ENCODE measurements at regions not wholly inside any gene's neighbourhood (a gene's known extent, or its start where the extent isn't known, plus 50 kb on each side); places are given as distances from the start of the nearest gene placed in this dataset.

GRCh38 chr3:107111872-107112271 lies 265.4 kb upstream of the CCDC54 start:
- CTCF ChIA-PET = interaction anchor here (1.1 kb wide), 1 partner anchor 1423 kb away, joined by 3 read pairs; no protein-coding TSS in a partner anchor
- peaks cover 7% of the 10 kb centered on the region for H3K9me3 Mint-ChIP-seq (ENCODE audit: unreplicated experiment)
- H3K27ac Mint-ChIP-seq (ENCODE audit: low read depth, unreplicated experiment) = no peak overlapping the region

GRCh38 chr3:107112356-107112755 lies 264.9 kb upstream of the CCDC54 start:
- ChIA-PET CTCF (interaction anchor here (1.1 to 1.3 kb wide), 2 partner anchors 42 to 1424 kb away, joined by 3 read pairs; no protein-coding TSS in a partner anchor), POLR2A (interaction anchor here (0.9 kb wide), 1 partner anchor 22 kb away, joined by 3 read pairs; no protein-coding TSS in a partner anchor)
- Mint-ChIP-seq H3K9me3 (ENCODE audit: unreplicated experiment) (peaks cover 7% of the 10 kb centered on the region), H3K4me3 (ENCODE audit: unreplicated experiment) (no peak overlapping the region), H3K36me3 (ENCODE audit: insufficient read depth, unreplicated experiment) (no peaks in the 10 kb centered on the region), H3K27me3 (ENCODE audit: insufficient read depth, unreplicated experiment) (no peaks in the 10 kb centered on the region), H3K4me1 (ENCODE audit: insufficient read depth, unreplicated experiment) (no peaks in the 10 kb centered on the region), H3K27ac (ENCODE audit: low read depth, unreplicated experiment) (no peak overlapping the region)
- DNase-seq (ENCODE audit: unreplicated experiment) = no peak
- BruUV-seq (replicated peaks) = no TSS peak
- intact Hi-C loops (cut with micrococcal nuclease) = no loop called here
- no peak for TF ChIP-seq CTCF (IDR thresholded peaks at IDR 0.05; ENCODE audit: unreplicated experiment)

More at GRCh38 chr3:107111872-107112271, 265.4 kb upstream of the CCDC54 start:
- intact Hi-C loops (cut with micrococcal nuclease) = no loop called here
- POLR2A ChIA-PET = interaction anchor here (0.7 to 0.9 kb wide), 2 partner anchors 21 to 292 kb away, joined by 3 read pairs; no protein-coding TSS in a partner anchor
- BruUV-seq (replicated peaks) = no TSS peak
- no peak for DNase-seq (ENCODE audit: unreplicated experiment)
- peaks cover 5% of the 10 kb centered on the region for H3K4me1 Mint-ChIP-seq (ENCODE audit: insufficient read depth, unreplicated experiment)
- H3K4me3 Mint-ChIP-seq (ENCODE audit: unreplicated experiment) = no peak overlapping the region
- H3K36me3 Mint-ChIP-seq (ENCODE audit: insufficient read depth, unreplicated experiment) = no peaks in the 10 kb centered on the region
- no peaks in the 10 kb centered on the region for H3K27me3 Mint-ChIP-seq (ENCODE audit: insufficient read depth, unreplicated experiment)
- TF ChIP-seq CTCF (IDR thresholded peaks at IDR 0.05; ENCODE audit: unreplicated experiment) = no peak

- ChIA-PET CTCF (no interaction called here), POLR2A (no interaction called here)
- no TSS peak for BruUV-seq (replicated peaks)
- Mint-ChIP-seq H3K36me3 (ENCODE audit: insufficient read depth, unreplicated experiment) (no peaks in the 10 kb centered on the region), H3K4me1 (ENCODE audit: insufficient read depth, unreplicated experiment) (no peaks in the 10 kb centered on the region), H3K27ac (ENCODE audit: low read depth, unreplicated experiment) (no peak overlapping the region), H3K4me3 (ENCODE audit: unreplicated experiment) (no peak overlapping the region), H3K27me3 (ENCODE audit: insufficient read depth, unreplicated experiment) (no peaks in the 10 kb centered on the region), H3K9me3 (ENCODE audit: unreplicated experiment) (no peaks in the 10 kb centered on the region)
- no peak for DNase-seq (ENCODE audit: unreplicated experiment)
- intact Hi-C loops (cut with micrococcal nuclease) = loop anchor here (5.0 kb wide), 3 partner anchors 489 to 1749 kb away; partner anchors contain the start of gene ALCAM
- no peak for TF ChIP-seq CTCF (IDR thresholded peaks at IDR 0.05; ENCODE audit: unreplicated experiment)
These were observed 261.0 kb upstream of the CCDC54 start for GRCh38 chr3:107116251-107116650.

- Mint-ChIP-seq H3K4me1 (ENCODE audit: insufficient read depth, unreplicated experiment) (no peaks in the 10 kb centered on the region), H3K9me3 (ENCODE audit: unreplicated experiment) (no peaks in the 10 kb centered on the region), H3K4me3 (ENCODE audit: unreplicated experiment) (no peak overlapping the region), H3K36me3 (ENCODE audit: insufficient read depth, unreplicated experiment) (no peaks in the 10 kb centered on the region), H3K27me3 (ENCODE audit: insufficient read depth, unreplicated experiment) (no peaks in the 10 kb centered on the region), H3K27ac (ENCODE audit: low read depth, unreplicated experiment) (no peak overlapping the region)
- TF ChIP-seq CTCF (IDR thresholded peaks at IDR 0.05; ENCODE audit: unreplicated experiment) = no peak
- intact Hi-C loops (cut with micrococcal nuclease) = loop anchor here (5.0 kb wide), 3 partner anchors 490 to 1750 kb away; partner anchors contain the start of gene ALCAM
- ChIA-PET POLR2A (interaction anchor here (0.6 kb wide), 1 partner anchor 925 kb away, joined by 3 read pairs; no protein-coding TSS in a partner anchor), CTCF (no interaction called here)
- no peak for DNase-seq (ENCODE audit: unreplicated experiment)
- BruUV-seq (replicated peaks) = no TSS peak
These were observed 260.1 kb upstream of the CCDC54 start for GRCh38 chr3:107117156-107117555.
